Forelimb muscle (tissue), 1 donor: ENCODE measurements at regions not wholly inside any gene's neighbourhood (a gene's known extent, or its start where the extent isn't known, plus 50 kb on each side); places are given as distances from the start of the nearest gene placed in this dataset.

Experiments
- DNase-seq: peaks from one replicate; pipeline ENCODE4 v3.0.0-alpha.2; 2013; ENCODE audit warnings: low read depth

- DNase-seq: no peak
Observed at GRCh38 chr6:12661432-12662089, 55.0 kb upstream of the PHACTR1 start.
